ENCODE measurements at regions not wholly inside any gene's neighbourhood (a gene's known extent, or its start where the extent isn't known, plus 50 kb on each side); places are given as distances from the start of the nearest gene placed in this dataset.
"Not testable (repeated sequence)": the region's sequence is repeated elsewhere in the genome, so short reads cannot be mapped to it uniquely, and the experiment has no call there.

DNA sequence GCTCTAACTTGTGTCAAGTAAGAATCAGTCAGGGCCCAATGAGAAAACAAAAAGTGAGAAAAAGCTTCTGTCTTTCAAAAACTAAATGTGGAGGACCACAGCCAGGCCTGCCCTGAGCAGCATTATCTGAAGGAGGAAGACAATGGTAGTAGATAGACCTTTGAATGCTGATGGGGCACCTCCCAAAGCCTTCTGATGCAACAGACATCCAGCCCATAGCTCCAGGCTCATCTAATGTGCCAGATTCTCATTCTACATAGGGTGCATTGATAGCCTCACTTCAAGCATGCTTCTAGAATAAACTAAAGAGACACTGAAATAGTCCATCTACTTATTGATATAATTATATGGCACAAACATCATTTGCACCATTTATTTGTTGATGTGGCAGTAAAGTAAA is 351.6 kb downstream of the HHIPL2 start:
- POLR2A ChIA-PET: no interaction called here
- CTCF ChIA-PET: no interaction called here
- TF ChIP-seq, protein P1, sequence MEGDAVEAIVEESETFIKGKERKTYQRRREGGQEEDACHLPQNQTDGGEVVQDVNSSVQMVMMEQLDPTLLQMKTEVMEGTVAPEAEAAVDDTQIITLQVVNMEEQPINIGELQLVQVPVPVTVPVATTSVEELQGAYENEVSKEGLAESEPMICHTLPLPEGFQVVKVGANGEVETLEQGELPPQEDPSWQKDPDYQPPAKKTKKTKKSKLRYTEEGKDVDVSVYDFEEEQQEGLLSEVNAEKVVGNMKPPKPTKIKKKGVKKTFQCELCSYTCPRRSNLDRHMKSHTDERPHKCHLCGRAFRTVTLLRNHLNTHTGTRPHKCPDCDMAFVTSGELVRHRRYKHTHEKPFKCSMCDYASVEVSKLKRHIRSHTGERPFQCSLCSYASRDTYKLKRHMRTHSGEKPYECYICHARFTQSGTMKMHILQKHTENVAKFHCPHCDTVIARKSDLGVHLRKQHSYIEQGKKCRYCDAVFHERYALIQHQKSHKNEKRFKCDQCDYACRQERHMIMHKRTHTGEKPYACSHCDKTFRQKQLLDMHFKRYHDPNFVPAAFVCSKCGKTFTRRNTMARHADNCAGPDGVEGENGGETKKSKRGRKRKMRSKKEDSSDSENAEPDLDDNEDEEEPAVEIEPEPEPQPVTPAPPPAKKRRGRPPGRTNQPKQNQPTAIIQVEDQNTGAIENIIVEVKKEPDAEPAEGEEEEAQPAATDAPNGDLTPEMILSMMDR (IDR thresholded peaks at IDR 0.05; ENCODE audit: insufficient read depth, low read length, missing control alignments): no peak

DNA sequence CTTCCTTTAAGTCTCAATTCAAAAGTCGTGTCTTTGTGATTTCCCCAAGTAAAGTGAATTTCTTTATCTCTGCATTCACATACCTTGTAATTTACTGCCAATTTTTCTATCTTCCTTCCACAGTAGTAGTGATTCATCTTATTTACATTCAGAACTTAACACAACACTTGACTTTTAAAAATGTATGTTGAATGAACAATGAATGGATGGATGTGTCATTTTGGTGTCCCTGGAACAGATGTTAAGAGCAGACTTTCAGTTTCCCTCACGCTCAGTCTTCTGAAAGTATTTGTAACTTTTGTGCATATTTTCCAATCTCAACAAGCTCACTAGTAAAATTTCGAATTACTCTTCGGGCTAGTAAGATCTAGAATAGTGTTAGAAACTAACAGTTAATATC is 352.0 kb downstream of the HHIPL2 start:
- ChIA-PET POLR2A (no interaction called here), CTCF (no interaction called here)
- TF ChIP-seq, protein P1 (IDR thresholded peaks at IDR 0.05; ENCODE audit: insufficient read depth, low read length, missing control alignments): no peak

More for the DNA sequence above, 351.6 kb downstream of the HHIPL2 start:
- no peak for DNase-seq (ENCODE audit: low read depth, low spot score)
- H3K4me3 ChIP-seq (ENCODE audit: low read depth, low read length): no peak overlapping the region

DNA sequence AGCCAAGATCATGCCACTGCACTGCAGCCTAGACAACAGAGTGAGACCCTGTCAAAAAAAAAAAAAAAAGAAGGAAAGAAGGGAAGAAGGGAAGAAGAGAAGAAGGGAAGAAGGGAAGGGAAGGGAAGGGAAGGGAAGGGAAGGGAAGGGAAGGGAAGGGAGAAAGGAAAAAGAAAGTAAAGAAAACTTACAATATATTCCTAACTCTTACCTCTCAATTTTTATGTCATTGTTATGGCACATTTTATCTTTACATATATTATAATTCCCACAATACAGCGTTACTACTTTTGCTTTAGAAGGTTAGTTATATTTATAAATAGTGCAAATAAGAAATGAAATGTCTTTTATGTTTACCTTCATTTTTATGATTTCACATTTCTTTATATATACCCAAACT is 358.7 kb downstream of the HHIPL2 start:
- CTCF ChIA-PET: no interaction called here
- POLR2A ChIA-PET: no interaction called here
- TF ChIP-seq, protein P1 (IDR thresholded peaks at IDR 0.05; ENCODE audit: insufficient read depth, low read length, missing control alignments): no peak
- DNase-seq (ENCODE audit: low read depth, low spot score): no peak
- no peak overlapping the region for H3K4me3 ChIP-seq (ENCODE audit: low read depth, low read length)

More for the DNA sequence above, 352.0 kb downstream of the HHIPL2 start:
- no peak overlapping the region for H3K4me3 ChIP-seq (ENCODE audit: low read depth, low read length)
- no peak for DNase-seq (ENCODE audit: low read depth, low spot score)

DNA sequence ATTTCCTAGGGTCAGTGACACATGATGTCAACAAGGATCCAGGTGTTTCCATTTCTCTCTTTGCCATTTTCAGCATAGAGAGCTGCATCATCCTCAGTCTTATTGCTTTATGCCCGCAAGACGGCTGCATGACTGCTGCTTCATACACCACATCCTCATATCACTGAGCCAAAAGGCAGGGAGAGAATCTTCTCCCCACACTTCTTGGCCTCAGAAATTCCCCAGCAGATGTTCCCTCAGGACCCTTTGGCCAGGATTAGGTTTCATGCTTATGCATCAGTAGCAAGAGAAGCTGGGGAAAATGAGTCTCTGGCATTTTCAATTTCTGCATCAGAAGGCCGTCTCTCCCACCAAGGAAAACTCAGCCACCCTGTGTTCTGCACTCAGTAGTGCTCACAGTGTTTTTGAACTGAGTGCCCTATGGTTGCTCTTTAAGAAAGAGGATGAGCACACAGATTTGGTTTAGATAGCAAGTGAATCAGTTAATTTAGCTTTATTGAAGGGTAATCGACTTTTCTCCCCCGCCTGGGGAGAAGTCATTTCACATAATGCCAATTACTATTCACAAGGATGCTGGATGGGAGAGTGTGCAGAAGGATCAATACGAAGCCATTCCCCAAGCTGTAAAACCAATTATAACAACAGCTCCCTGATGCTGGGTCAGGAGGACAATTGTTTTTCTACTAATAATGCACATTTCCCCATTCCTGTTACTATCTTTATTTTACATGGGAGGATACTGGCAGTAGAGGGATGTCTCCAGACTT is 360.2 kb downstream of the HHIPL2 start:
- CTCF ChIA-PET: no interaction called here

DNA sequence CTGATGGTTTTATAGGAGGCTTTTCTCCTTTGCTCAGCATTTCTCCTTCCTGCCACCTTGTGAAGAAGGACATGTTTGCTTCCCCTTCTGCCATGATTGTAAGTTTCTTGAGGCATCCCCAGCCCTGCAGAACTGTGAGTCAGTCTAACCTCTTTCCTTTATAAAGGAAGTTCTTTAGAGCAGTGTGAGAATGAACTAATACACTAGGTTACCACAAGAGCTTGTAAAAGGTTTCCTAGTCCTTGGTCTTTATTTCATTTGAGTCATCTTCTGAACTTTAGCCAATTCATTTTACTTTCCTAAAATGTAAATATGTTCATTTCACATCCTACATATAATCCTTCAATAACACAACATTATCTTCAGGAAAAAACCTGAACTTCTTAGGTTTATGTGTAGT is 365.3 kb downstream of the HHIPL2 start:
- CTCF ChIA-PET: interaction anchor here (0.7 to 1.1 kb wide), 2 partner anchors 10 to 702 kb away, joined by 3 read pairs; no protein-coding TSS in a partner anchor
- no peak for DNase-seq (ENCODE audit: low read depth, low spot score)
- TF ChIP-seq, protein P1 (IDR thresholded peaks at IDR 0.05; ENCODE audit: insufficient read depth, low read length, missing control alignments): no peak
- H3K4me3 ChIP-seq (ENCODE audit: low read depth, low read length): no peak overlapping the region
- POLR2A ChIA-PET: no interaction called here

More for the DNA sequence above, 360.2 kb downstream of the HHIPL2 start:
- no peak overlapping the region for H3K4me3 ChIP-seq (ENCODE audit: low read depth, low read length)
- DNase-seq (ENCODE audit: low read depth, low spot score): no peak
- POLR2A ChIA-PET: interaction anchor here (0.6 kb wide), 1 partner anchor 612 kb away, joined by 3 read pairs; no protein-coding TSS in a partner anchor
- TF ChIP-seq, protein P1 (IDR thresholded peaks at IDR 0.05; ENCODE audit: insufficient read depth, low read length, missing control alignments): no peak

DNA sequence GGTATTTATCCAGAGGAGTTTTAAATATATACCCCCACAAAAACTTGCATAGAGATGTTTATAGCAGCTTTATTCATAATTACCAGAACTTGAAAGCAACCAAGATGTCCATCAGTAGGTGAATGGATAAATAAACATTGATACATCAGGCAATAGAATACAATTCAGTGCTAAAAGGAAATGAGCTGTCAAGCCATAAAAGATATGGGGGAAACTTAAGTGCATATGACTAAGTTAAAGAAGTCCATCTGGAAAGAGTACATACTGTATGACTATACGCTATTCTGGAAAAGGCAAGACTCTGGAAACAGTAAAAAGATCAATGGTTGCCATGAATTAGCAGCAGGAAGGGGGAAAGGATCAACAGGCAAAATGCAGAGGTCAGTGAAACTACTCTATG is 366.7 kb downstream of the HHIPL2 start:
- H3K4me3 ChIP-seq (ENCODE audit: low read depth, low read length): no peak overlapping the region
- TF ChIP-seq, protein P1 (IDR thresholded peaks at IDR 0.05; ENCODE audit: insufficient read depth, low read length, missing control alignments): no peak
- ChIA-PET CTCF (interaction anchor here (1.2 kb wide), 1 partner anchor 274 kb away, joined by 4 read pairs; no protein-coding TSS in a partner anchor), POLR2A (no interaction called here)
- no peak for DNase-seq (ENCODE audit: low read depth, low spot score)

DNA sequence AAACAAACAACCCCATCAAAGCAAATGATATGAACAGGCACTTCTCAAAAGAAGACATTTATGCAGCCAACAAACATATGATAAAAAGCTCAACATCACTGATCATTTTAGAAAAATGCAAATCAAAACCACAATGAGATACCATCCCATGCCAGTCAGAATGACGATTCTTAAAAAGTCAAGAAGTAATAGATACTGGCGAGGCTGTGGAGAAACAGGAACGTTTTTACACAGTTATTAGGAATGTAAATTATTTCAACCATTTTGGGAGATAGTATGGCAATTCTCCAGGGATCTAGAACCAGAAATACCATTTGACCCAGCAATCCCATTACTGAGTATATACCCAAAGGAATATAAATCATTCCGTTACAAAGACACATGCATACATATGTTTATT is 370.4 kb downstream of the HHIPL2 start:
- H3K4me3 ChIP-seq (ENCODE audit: low read depth, low read length); CTCF ChIA-PET; POLR2A ChIA-PET: not testable (repeated sequence)
- peak; percentile 17 for DNase-seq (ENCODE audit: low read depth, low spot score)
